Osteocyte (in vitro differentiated cells): ENCODE measurements at regions not wholly inside any gene's neighbourhood (a gene's known extent, or its start where the extent isn't known, plus 50 kb on each side); places are given as distances from the start of the nearest gene placed in this dataset.

Experiments
- DNase-seq: peaks from one replicate; pipeline ENCODE4 v3.0.0; 2021; ENCODE audit warnings: mixed read lengths; ENCODE audit not compliant: unreplicated experiment; ENCODE audit errors: extremely low spot score
- H3K27ac Mint-ChIP-seq: one replicate; pipeline ENCODE4 v1.8.0; 2021; ENCODE audit warnings: mild to moderate bottlenecking, mixed read lengths; ENCODE audit not compliant: unreplicated experiment
- H3K27me3 Mint-ChIP-seq: one replicate; pipeline ENCODE4 v1.8.0; 2021; ENCODE audit warnings: mixed read lengths; ENCODE audit not compliant: unreplicated experiment
- H3K36me3 Mint-ChIP-seq: one replicate; pipeline ENCODE4 v1.8.0; 2021; ENCODE audit warnings: mixed read lengths; ENCODE audit not compliant: unreplicated experiment
- H3K4me1 Mint-ChIP-seq: one replicate; pipeline ENCODE4 v1.8.0; 2021; ENCODE audit warnings: mixed read lengths; ENCODE audit not compliant: unreplicated experiment
- H3K4me3 Mint-ChIP-seq: one replicate; pipeline ENCODE4 v1.8.0; 2021; ENCODE audit warnings: mild to moderate bottlenecking, moderate library complexity, mixed read lengths; ENCODE audit not compliant: unreplicated experiment
- H3K9me3 Mint-ChIP-seq: one replicate; pipeline ENCODE4 v1.8.0; 2021; ENCODE audit warnings: mixed read lengths; ENCODE audit not compliant: unreplicated experiment
- CTCF ChIP-seq: fragments of 200-600 bp; sonication (generic); IDR thresholded peaks from 2 replicates; pipeline ENCODE4 v1.5.0; 2021; ENCODE audit warnings: antibody characterized with exemption, mild to moderate bottlenecking, moderate library complexity

DNA sequence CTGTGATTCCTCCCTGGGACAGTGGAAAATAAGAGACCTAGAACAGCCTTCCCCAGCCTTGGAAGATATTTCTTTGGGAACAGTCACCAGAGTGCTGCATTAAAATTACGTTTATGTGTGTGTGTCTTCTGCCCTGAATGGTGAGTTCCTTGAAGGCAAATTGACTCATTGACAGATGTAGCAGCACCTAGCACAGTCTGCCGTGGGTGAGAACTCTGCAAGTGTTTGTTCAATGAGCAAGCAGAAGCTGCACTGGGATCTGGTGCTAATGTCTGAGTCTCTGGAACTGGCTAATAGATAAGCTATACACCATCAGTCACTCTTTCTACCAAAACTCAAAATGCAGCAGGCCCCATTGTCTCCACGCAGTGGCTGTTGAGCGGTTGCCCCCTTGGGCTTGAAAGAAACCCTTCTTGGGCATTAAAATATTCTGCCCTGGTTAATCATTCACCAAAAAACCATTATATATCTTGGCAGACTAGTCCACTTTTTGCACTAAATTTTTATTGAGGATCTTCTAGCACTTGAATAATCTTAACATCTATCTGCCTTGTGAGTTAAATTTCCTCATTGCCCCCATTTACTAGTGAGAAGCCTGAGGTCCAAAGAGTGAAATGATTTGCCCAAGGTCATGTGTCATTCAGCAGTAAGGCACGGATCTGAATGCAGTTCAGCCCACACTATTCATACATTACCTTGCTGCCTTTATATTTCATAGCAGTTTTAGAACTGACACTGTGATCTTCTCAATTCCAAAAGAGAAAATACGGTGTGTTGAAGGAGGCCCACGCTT is 87.8 kb upstream of the GALNT18 start:
- Mint-ChIP-seq H3K9me3 (no peaks in the 10 kb centered on the region), H3K27me3 (peaks cover 41% of the 10 kb centered on the region), H3K27ac (no peak overlapping the region), H3K4me1 (no peaks in the 10 kb centered on the region), H3K4me3 (no peak overlapping the region), H3K36me3 (no peaks in the 10 kb centered on the region)
- no peak for DNase-seq
- TF ChIP-seq CTCF: no peak

- no peak for DNase-seq
- Mint-ChIP-seq H3K4me3 (no peak overlapping the region), H3K27me3 (peaks cover 41% of the 10 kb centered on the region), H3K27ac (no peak overlapping the region), H3K9me3 (no peaks in the 10 kb centered on the region), H3K4me1 (no peaks in the 10 kb centered on the region), H3K36me3 (no peaks in the 10 kb centered on the region)
- no peak for TF ChIP-seq CTCF
Measured at GRCh38 chr11:11708256-11708655, 86.5 kb upstream of the GALNT18 start.

- H3K27ac Mint-ChIP-seq: no peak overlapping the region
- no peaks in the 10 kb centered on the region for H3K9me3 Mint-ChIP-seq
- no peak for TF ChIP-seq CTCF
- H3K4me3 Mint-ChIP-seq: no peak overlapping the region
- DNase-seq: no peak
- H3K4me1 Mint-ChIP-seq: peaks cover 2% of the 10 kb centered on the region
- peaks cover 40% of the 10 kb centered on the region for H3K27me3 Mint-ChIP-seq
- H3K36me3 Mint-ChIP-seq: no peaks in the 10 kb centered on the region
Measured at GRCh38 chr11:11706028-11706427, 84.2 kb upstream of the GALNT18 start.

DNA sequence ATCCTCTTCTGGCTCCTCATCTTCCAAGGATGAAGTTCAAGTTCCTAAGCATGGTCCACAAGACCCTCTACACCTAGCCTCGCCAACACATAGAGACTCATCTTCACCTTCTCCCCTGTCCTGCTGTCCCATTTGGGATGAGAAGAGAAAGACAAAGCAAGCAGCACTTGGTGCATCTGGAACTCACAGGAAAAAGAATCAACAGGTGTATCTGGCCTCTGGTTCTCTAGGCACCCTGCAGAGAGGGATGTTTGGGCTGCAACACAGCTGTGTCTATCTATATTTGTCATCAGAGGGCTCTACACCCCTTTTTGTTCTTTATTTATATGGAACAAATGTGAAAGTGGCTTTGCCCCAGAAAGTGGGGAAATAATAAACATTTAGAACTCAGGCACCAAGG is 82.1 kb upstream of the GALNT18 start:
- no peaks in the 10 kb centered on the region for H3K36me3 Mint-ChIP-seq
- no peak overlapping the region for H3K27ac Mint-ChIP-seq
- H3K4me1 Mint-ChIP-seq: peaks cover 2% of the 10 kb centered on the region
- DNase-seq: no peak
- H3K9me3 Mint-ChIP-seq: no peaks in the 10 kb centered on the region
- H3K27me3 Mint-ChIP-seq: peaks cover 28% of the 10 kb centered on the region
- no peak for TF ChIP-seq CTCF
- no peak overlapping the region for H3K4me3 Mint-ChIP-seq

DNA sequence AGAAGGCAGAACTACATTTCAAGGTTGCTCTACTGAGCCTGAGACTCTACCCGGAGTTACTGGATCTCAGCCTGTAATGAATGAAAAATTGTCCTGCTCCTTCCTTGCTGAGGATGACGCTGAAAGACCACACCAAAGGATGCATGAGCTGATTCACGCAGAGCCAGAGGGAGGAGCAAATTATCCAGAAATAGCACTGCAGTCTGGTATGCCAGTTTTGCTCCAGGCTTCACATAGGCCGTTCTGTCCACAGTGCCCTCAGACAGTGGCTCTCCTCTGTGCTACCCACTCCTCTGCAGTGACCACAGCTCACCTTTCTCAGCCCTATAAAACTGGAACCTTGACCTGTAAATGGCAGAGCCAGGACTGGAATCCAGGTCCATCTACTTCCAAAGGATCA is 79.3 kb upstream of the GALNT18 start:
- no peak overlapping the region for H3K27ac Mint-ChIP-seq
- no peaks in the 10 kb centered on the region for H3K36me3 Mint-ChIP-seq
- TF ChIP-seq CTCF: no peak
- H3K4me3 Mint-ChIP-seq: no peak overlapping the region
- no peaks in the 10 kb centered on the region for H3K9me3 Mint-ChIP-seq
- no peak for DNase-seq
- peaks cover 2% of the 10 kb centered on the region for H3K4me1 Mint-ChIP-seq
- peaks cover 31% of the 10 kb centered on the region for H3K27me3 Mint-ChIP-seq
